ENCODE measurements at regions not wholly inside any gene's neighbourhood (a gene's known extent, or its start where the extent isn't known, plus 50 kb on each side); places are given as distances from the start of the nearest gene placed in this dataset. TPM values are rescaled to one million over a fixed set of nuclear protein-coding genes. Genes with fewer than 3 reads are reported as not detected.
"Not testable (repeated sequence)": the region's sequence is repeated elsewhere in the genome, so short reads cannot be mapped to it uniquely, and the experiment has no call there.

DNA sequence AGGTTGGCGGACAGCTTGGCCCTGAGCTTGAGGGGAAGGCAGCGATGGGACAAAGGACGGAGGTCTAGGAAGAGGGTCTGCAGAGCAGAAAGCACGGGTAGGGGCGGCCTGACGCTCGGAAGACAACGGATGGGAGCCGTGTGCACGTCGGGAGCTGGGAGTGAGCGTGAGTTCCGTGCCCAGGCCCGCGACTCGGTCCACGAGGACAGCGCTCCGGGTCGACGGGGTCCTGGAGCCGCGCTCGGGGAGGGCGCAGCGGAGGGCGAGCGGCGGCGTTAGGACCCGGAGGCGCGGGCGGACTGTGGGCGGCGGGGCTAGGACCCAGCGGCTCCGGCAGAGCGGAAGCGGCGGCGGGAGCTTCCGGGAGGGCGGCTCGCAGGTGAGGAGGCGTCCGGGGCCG, 149.3 kb downstream of the OR4F15 start:
- H3K27ac ChIP-seq; H3K4me3 ChIP-seq; H3K4me1 ChIP-seq; ATAC-seq; intact Hi-C loops (cut with DNase I); H3K36me3 ChIP-seq; DNase-seq; H3K9me3 ChIP-seq; H3K27me3 ChIP-seq: not testable (repeated sequence)

DNA sequence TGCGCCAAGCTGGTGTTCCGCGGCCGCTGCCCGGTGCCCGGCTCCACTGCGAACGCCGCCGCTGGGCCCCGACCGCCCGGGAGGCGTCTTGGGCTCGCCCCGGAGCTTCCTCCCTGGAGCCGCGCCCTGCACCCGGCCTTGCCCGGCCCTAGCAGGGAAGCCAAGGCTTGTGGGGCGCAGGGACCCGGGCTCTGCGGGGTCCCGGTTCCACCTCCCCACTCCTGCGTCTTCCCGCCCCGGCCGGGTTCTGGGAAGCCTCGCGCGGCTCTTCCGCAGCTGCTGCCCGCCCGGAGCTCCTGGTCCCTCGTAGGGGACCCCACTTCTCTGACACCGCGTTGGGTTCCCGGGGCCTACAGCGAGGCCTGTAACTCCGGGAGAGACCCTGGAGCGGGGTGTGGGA, 149.8 kb downstream of the OR4F15 start:
- H3K27me3 ChIP-seq; intact Hi-C loops (cut with DNase I); H3K27ac ChIP-seq; ATAC-seq; H3K36me3 ChIP-seq; H3K4me3 ChIP-seq; H3K4me1 ChIP-seq; H3K9me3 ChIP-seq; DNase-seq: not testable (repeated sequence)

DNA sequence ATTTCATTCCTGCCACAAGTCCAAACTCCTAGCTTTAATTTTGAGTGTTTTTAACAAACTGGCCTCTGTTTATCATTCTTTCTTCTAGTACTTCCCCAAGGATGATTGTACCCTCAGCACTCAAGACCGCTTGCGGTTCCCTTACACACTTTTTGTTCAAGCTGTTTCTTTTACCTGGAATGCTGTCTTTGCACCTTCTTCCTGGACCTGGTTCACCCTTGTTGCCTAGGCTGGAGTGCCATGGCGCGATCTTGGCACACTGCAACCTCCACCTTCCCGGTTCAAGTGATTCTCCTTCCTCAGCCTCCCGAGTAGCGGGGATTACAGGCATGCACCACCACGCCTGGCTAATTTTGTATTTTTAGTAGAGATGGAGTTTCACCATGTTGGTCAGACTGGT, 151.7 kb downstream of the OR4F15 start:
- H3K4me3 ChIP-seq; H3K36me3 ChIP-seq; ATAC-seq; H3K27ac ChIP-seq; intact Hi-C loops (cut with DNase I); H3K4me1 ChIP-seq; H3K9me3 ChIP-seq; DNase-seq; H3K27me3 ChIP-seq: not testable (repeated sequence)

DNA sequence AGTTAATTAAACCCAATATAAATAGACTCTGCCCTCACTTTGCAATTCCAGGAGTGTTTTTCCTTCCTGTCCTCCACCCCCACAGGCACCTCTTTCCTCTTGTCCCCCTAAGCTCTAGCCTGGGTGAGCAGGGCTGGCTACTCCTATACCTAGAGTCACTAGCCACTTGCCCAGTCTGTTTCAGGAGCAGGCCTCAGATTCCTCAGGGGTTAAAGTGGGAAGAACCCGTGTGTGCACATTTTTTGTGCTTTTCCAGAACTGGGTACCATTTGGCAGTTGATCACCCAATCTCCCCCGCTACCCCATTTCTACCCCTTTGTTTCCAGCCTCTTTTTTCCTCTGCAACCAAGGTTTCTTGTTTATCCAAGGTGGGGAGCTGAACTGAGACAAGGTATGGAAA, 153.4 kb downstream of the OR4F15 start:
- intact Hi-C loops (cut with DNase I); H3K27me3 ChIP-seq; ATAC-seq; H3K27ac ChIP-seq; H3K36me3 ChIP-seq; H3K4me3 ChIP-seq; H3K9me3 ChIP-seq; H3K4me1 ChIP-seq; DNase-seq: not testable (repeated sequence)

DNA sequence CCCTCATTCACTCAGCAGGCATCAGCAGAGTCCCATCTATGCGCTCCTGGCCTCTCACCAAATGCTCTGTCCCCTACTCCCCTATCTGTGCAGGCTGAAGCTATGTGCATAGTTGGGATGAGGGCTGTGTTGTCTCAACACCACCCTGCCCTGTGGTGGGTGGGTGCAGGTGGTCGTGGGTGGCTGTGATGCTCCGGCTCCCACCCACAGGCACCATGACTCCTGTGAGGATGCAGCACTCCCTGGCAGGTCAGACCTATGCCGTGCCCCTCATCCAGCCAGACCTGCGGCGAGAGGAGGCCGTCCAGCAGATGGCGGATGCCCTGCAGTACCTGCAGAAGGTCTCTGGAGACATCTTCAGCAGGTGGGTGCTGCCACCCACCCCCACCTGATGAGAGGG, 153.9 kb downstream of the OR4F15 start:
- H3K27me3 ChIP-seq; intact Hi-C loops (cut with DNase I); ATAC-seq; H3K4me3 ChIP-seq; H3K27ac ChIP-seq; H3K36me3 ChIP-seq; H3K4me1 ChIP-seq; H3K9me3 ChIP-seq: not testable (repeated sequence)
- peak; percentile 62 for DNase-seq

DNA sequence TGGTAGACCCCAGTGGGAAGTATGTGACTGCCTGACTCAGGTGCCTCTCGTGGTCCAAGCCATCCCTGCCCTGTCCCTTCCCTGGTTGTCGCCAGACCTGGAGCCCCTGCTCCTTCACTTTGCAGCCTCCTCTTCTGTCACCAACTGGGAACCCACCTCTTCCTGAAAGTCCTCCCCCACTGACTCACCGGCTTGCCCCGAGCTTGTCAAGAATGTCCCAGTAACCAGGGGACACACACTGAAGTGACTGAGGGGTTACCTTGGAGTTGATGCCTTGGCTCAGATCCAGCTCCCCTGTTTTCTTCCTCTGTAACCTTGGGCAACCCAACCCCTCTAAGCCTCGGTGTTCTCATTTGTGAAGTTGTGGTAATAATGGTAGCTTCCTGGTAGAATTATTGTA, 155.4 kb downstream of the OR4F15 start:
- H3K4me1 ChIP-seq; H3K9me3 ChIP-seq; ATAC-seq; H3K27ac ChIP-seq; H3K36me3 ChIP-seq; H3K27me3 ChIP-seq; H3K4me3 ChIP-seq; intact Hi-C loops (cut with DNase I): not testable (repeated sequence)
- peak; percentile 39 for DNase-seq

DNA sequence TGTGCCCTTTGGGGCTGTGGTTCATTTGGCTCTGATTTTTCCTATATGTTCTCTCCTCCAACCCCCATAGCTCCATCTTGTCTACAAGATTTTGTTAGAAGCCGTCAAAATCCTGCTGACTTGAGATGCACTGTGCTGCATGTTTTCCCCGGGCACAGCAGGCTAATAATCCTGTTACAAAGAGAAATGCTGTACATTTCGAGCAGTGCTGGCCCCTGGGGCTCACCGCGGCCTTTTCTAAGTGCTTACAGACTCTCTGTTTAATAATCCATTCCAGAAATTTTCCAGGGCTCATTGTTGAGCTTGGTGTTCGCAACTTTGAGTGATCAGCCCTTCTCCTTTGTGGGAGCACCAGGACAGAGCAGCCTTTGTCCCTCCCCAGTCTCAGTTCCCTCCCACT, 158.6 kb downstream of the OR4F15 start:
- H3K36me3 ChIP-seq; ATAC-seq; H3K27ac ChIP-seq; H3K27me3 ChIP-seq; H3K4me3 ChIP-seq; intact Hi-C loops (cut with DNase I); H3K4me1 ChIP-seq; H3K9me3 ChIP-seq: not testable (repeated sequence)
- peak; percentile 42 for DNase-seq

DNA sequence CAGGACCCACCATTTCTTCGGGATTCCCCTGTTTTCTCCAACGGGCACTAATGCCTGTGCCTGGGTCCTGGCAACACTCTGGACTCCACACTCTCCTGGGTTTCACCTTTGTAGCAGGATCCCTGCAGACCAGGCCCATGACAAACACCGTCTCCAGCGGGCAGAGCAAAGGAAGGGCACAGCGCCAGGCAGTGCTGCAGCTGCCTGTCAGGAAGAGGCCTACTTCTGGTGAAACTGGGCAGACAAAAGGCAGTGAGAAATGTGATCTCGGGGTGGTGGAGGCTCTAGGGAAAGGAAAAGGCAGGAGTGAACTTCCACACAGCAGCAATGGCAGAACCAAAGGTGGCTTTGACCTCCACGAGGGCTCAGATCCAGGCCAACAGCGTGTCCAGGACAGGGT, 165.3 kb downstream of the OR4F15 start:
- H3K27ac ChIP-seq; H3K36me3 ChIP-seq; H3K27me3 ChIP-seq; ATAC-seq; H3K4me1 ChIP-seq; DNase-seq; intact Hi-C loops (cut with DNase I); H3K4me3 ChIP-seq; H3K9me3 ChIP-seq: not testable (repeated sequence)

DNA sequence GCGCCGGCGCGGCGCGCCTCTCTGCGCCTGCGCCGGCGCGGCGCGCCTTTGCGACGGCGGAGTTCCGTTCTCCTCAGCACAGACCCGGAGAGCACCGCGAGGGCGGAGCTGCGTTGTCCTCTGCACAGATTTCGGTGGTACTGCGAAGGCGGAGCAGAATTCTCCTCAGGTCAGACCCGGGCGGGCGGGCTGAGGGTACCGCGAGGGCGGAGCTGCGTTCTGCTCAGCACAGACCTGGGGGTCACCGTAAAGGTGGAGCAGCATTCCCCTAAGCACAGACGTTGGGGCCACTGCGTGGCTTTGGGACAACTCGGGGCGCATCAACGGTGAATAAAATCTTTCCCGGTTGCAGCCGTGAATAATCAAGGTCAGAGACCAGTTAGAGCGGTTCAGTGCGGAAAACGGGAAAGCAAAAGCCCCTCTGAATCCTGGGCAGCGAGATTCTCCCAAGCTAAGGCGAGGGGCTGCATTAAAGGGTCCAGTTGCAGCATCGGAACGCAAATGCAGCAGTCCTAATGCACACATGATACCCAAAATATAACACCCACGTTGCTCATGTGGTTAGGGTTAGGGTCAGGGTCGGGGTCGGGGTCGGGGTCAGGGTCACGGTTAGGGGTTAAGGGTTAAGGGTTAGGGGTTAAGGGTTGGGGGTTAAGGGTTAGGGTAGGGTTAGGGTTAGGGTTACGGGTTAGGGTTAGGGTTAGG, 168.4 kb downstream of the OR4F15 start:
- H3K4me3 ChIP-seq; H3K4me1 ChIP-seq; H3K27ac ChIP-seq; intact Hi-C loops (cut with DNase I); H3K36me3 ChIP-seq; H3K27me3 ChIP-seq; H3K9me3 ChIP-seq: not testable (repeated sequence)
- peak; percentile 72 for DNase-seq
- peak; percentile 82 for ATAC-seq

Small RNAs in the stretch of these regions (microRNA-seq; reads per million reads assigned to microRNA genes)
- gene MIR1302-10 (ENCODE audit: borderline microRNAs expressed) (not detected), gene MIR6859-3 (ENCODE audit: borderline microRNAs expressed) (not detected)

Measured in upper lobe of right lung (tissue), 1 donor.